Panc1 (cell line): ENCODE measurements at regions not wholly inside any gene's neighbourhood (a gene's known extent, or its start where the extent isn't known, plus 50 kb on each side); places are given as distances from the start of the nearest gene placed in this dataset.
"Not testable (repeated sequence)": the region's sequence is repeated elsewhere in the genome, so short reads cannot be mapped to it uniquely, and the experiment has no call there.

Experiments used
- ATAC-seq: fragments of 200-7000 bp; cut with Tn5 transposase; 2 replicates; pipeline ENCODE4 v1.9.1; 2020; ENCODE audit warnings: mild to moderate bottlenecking, moderate library complexity
- BruUV-seq: library from RNA; stranded (reverse); fragments of 400-500 nt; replicated peaks from 2 replicates; lab custom pipeline; 2021; lab: Mats Ljungman, UMichigan
- CTCF ChIA-PET: fragments of 300-600 bp; sonication (Branson Sonifier 250); formaldehyde crosslinking; loops from one replicate; lab custom pipeline; 2022; ENCODE audit warnings: antibody characterized with exemption; lab: Charles Lee
- POLR2A ChIA-PET: fragments of 300-600 bp; sonication (Branson Sonifier 250); formaldehyde crosslinking; loops from one replicate; lab custom pipeline; 2022; ENCODE audit warnings: antibody characterized with exemption; lab: Charles Lee
- DNase-seq: peaks from one replicate; pipeline ENCODE4 v3.0.0-alpha.2; 2010; ENCODE audit warnings: low read depth, low spot score
- H3K27ac ChIP-seq: 2 replicates; pipeline ENCODE4 v1.5.1; 2011; ENCODE audit warnings: mild to moderate bottlenecking, low read length, inconsistent platforms
- H3K27me3 ChIP-seq: fragments of 200-500 bp; sonication (Bioruptor generic); 2 replicates; pipeline ENCODE4 v1.6.0; 2014; ENCODE audit warnings: low read length, inconsistent platforms; ENCODE audit not compliant: control insufficient read depth, insufficient read depth
- H3K36me3 ChIP-seq: fragments of 200-500 bp; sonication (Bioruptor generic); 2 replicates; pipeline ENCODE4 v1.5.1; 2014; ENCODE audit warnings: inconsistent platforms, mild to moderate bottlenecking, low read length, moderate library complexity; ENCODE audit not compliant: control insufficient read depth, insufficient read depth
- H3K4me1 ChIP-seq: 2 replicates; pipeline ENCODE4 v1.5.1; 2011; ENCODE audit warnings: inconsistent platforms, mild to moderate bottlenecking, low read length, moderate library complexity; ENCODE audit not compliant: control insufficient read depth, insufficient read depth
- H3K4me3 ChIP-seq, 2 experiments: 2 replicates each; pipeline ENCODE4 v1.5.1; 2011 to 2012; ENCODE audit warnings: low read depth in 2 of 2, low read length in 2 of 2, mild to moderate bottlenecking in 2 of 2, inconsistent platforms in 1 of 2, moderate library complexity in 1 of 2
- H3K9me3 ChIP-seq: fragments of 200-500 bp; sonication (Bioruptor generic); 2 replicates; pipeline ENCODE4 v1.5.1; 2014; ENCODE audit warnings: low read depth, mild to moderate bottlenecking, inconsistent platforms, low read length, moderate library complexity; ENCODE audit not compliant: control insufficient read depth, insufficient read depth
- POLR2AphosphoS5 ChIP-seq: IDR thresholded peaks from 2 replicates; pipeline ENCODE4 v1.6.1; 2012; ENCODE audit warnings: mild to moderate bottlenecking, low read depth, low read length, moderate library complexity
- REST ChIP-seq, 2 experiments: IDR thresholded peaks; 2 replicates each; pipeline ENCODE4 v1.6.1; 2011 to 2012; ENCODE audit warnings: low read depth in 2 of 2, control low read depth in 1 of 2, low read length in 1 of 2, mild to moderate bottlenecking in 1 of 2, moderate library complexity in 1 of 2; ENCODE audit not compliant: insufficient read depth in 1 of 2
- SIN3A ChIP-seq: IDR thresholded peaks from 2 replicates; pipeline ENCODE4 v1.6.1; 2012; ENCODE audit warnings: low read depth, mild to moderate bottlenecking, low read length, moderate library complexity, borderline replicate concordance; ENCODE audit not compliant: insufficient read depth
- TCF7L2 ChIP-seq: IDR thresholded peaks from 2 replicates; pipeline ENCODE4 v1.6.1; 2011; ENCODE audit warnings: mild to moderate bottlenecking, low read depth, low read length, inconsistent platforms
- in situ Hi-C: cut with HindIII; loops from 2 replicates; pipeline ENCODE4 v1.10.0; 2016; ENCODE audit warnings: low sequenced_read_pairs, low pct_unique_long_range_greater_than_20kb
- intact Hi-C: fragments of 100-400 bp; cut with micrococcal nuclease; formaldehyde crosslinking; loops from one replicate; pipeline ENCODE4 v1.10.0; 2022; ENCODE audit not compliant: unreplicated experiment
- TF ChIP-seq, protein P1 (sequence below): fragments of 450-650 bp; IDR thresholded peaks from 2 replicates; pipeline ENCODE4 v1.5.1; 2017; ENCODE audit warnings: mild to moderate bottlenecking

- in situ Hi-C loops = no loop called here
- ChIA-PET POLR2A (no interaction called here), CTCF (no interaction called here)
- no peak for TF ChIP-seq TCF7L2
- no peak for TF ChIP-seq POLR2AphosphoS5
- TF ChIP-seq, protein P1, sequence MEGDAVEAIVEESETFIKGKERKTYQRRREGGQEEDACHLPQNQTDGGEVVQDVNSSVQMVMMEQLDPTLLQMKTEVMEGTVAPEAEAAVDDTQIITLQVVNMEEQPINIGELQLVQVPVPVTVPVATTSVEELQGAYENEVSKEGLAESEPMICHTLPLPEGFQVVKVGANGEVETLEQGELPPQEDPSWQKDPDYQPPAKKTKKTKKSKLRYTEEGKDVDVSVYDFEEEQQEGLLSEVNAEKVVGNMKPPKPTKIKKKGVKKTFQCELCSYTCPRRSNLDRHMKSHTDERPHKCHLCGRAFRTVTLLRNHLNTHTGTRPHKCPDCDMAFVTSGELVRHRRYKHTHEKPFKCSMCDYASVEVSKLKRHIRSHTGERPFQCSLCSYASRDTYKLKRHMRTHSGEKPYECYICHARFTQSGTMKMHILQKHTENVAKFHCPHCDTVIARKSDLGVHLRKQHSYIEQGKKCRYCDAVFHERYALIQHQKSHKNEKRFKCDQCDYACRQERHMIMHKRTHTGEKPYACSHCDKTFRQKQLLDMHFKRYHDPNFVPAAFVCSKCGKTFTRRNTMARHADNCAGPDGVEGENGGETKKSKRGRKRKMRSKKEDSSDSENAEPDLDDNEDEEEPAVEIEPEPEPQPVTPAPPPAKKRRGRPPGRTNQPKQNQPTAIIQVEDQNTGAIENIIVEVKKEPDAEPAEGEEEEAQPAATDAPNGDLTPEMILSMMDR = no peak
- TF ChIP-seq REST (IDR thresholded peaks at IDR 0.05; ENCODE audit: insufficient read depth in 1 of 2, low read depth in 2 of 2, low read length in 1 of 2) = no peak
- TF ChIP-seq SIN3A = no peak
- Histone ChIP-seq H3K27ac (no peak overlapping the region), H3K4me3 (no peak overlapping the region), H3K27me3 (no peaks in the 10 kb centered on the region), H3K9me3 (no peaks in the 10 kb centered on the region), H3K4me1 (no peaks in the 10 kb centered on the region), H3K36me3 (no peaks in the 10 kb centered on the region)
- no TSS peak for BruUV-seq
- intact Hi-C loops = no loop called here
- DNase-seq (no peak), ATAC-seq (no peak)
Observed at GRCh38 chr6:133092771-133093170, 148.4 kb upstream of the EYA4 start.

DNA sequence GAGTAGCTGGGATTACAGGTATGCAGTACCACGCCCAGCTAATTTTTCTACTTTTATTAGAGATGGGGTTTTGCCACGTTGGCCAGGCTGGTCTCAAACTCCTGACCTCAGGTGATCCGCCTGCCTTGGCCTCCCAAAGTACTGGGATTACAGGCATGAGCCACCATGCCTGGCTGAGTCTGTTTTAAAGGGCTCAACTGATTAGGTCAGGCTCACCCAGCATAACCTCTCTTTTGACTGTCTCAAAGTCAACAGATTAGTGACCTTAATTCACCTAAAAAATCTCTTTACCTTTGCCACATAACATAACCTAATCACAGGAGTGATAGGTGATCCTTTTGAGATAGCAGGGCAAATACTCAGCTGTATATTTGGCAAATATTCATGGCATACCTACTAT is 147.9 kb upstream of the EYA4 start:
- POLR2A ChIA-PET, H3K27me3 ChIP-seq, H3K9me3 ChIP-seq, intact Hi-C loops, CTCF ChIA-PET, H3K4me3 ChIP-seq, BruUV-seq, H3K36me3 ChIP-seq, ATAC-seq, in situ Hi-C loops, H3K4me1 ChIP-seq, DNase-seq, H3K27ac ChIP-seq: not testable (repeated sequence)

- ATAC-seq (no peak), DNase-seq (no peak)
- Histone ChIP-seq H3K4me1 (no peaks in the 10 kb centered on the region), H3K9me3 (no peaks in the 10 kb centered on the region), H3K27me3 (no peaks in the 10 kb centered on the region), H3K27ac (no peak overlapping the region), H3K36me3 (no peaks in the 10 kb centered on the region), H3K4me3 (no peak overlapping the region)
- intact Hi-C loops (no loop called here), in situ Hi-C loops (no loop called here)
- POLR2A ChIA-PET = no interaction called here
- CTCF ChIA-PET = no interaction called here
- no peak for TF ChIP-seq POLR2AphosphoS5
- TF ChIP-seq SIN3A = no peak
- TF ChIP-seq TCF7L2 = no peak
- TF ChIP-seq REST (IDR thresholded peaks at IDR 0.05; ENCODE audit: insufficient read depth in 1 of 2, low read depth in 2 of 2, low read length in 1 of 2) = no peak
- TF ChIP-seq, protein P1 = no peak
- BruUV-seq = no TSS peak
Observed at GRCh38 chr6:133093956-133094355, 147.2 kb upstream of the EYA4 start.
